SK-N-SH (cell line): ENCODE measurements at regions not wholly inside any gene's neighbourhood (a gene's known extent, or its start where the extent isn't known, plus 50 kb on each side); places are given as distances from the start of the nearest gene placed in this dataset.

Experiments used
- EP300 ChIP-seq, 2 experiments: IDR thresholded peaks; 2 replicates each; pipeline versions ENCODE4 v1.4.0 to v1.6.1; 2012; ENCODE audit warnings: borderline replicate concordance in 1 of 2, low read depth in 1 of 2, low read length in 1 of 2
- FOXM1 ChIP-seq: IDR thresholded peaks from 2 replicates; pipeline ENCODE4 v1.4.0; 2012; ENCODE audit warnings: low read depth, mild to moderate bottlenecking
- JUND ChIP-seq: IDR thresholded peaks from 2 replicates; pipeline ENCODE4 v1.4.0; 2012
- MEF2A ChIP-seq: IDR thresholded peaks from 2 replicates; pipeline ENCODE4 v1.4.0; 2012; ENCODE audit warnings: low read depth, borderline replicate concordance
- PBX3 ChIP-seq: IDR thresholded peaks from 2 replicates; pipeline ENCODE4; 2012
- POLR2AphosphoS5 ChIP-seq: IDR thresholded peaks from 2 replicates; pipeline ENCODE4 v1.6.1; 2012; ENCODE audit warnings: low read depth, low read length
- TAF1 ChIP-seq: IDR thresholded peaks from 2 replicates; pipeline ENCODE4 v1.6.1; 2012; ENCODE audit warnings: low read depth, mild to moderate bottlenecking, low read length, moderate library complexity, borderline replicate concordance
- YY1 ChIP-seq: IDR thresholded peaks from 2 replicates; pipeline ENCODE4 v1.4.0; 2012; ENCODE audit warnings: low read depth, mild to moderate bottlenecking
- ZBTB33 ChIP-seq: IDR thresholded peaks from 2 replicates; pipeline ENCODE4 v1.4.0; 2012; ENCODE audit warnings: low read depth, borderline replicate concordance
- TF ChIP-seq, protein P1 (sequence below): fragments of 200-600 bp; sonication (generic); IDR thresholded peaks from 2 replicates; pipeline ENCODE4 v1.6.1; 2017; ENCODE audit warnings: antibody characterized with exemption, mild to moderate bottlenecking, moderate library complexity
- TF ChIP-seq, protein P2 (sequence below): IDR thresholded peaks from 2 replicates; pipeline ENCODE4 v1.4.0; 2012; ENCODE audit warnings: low read depth

DNA sequence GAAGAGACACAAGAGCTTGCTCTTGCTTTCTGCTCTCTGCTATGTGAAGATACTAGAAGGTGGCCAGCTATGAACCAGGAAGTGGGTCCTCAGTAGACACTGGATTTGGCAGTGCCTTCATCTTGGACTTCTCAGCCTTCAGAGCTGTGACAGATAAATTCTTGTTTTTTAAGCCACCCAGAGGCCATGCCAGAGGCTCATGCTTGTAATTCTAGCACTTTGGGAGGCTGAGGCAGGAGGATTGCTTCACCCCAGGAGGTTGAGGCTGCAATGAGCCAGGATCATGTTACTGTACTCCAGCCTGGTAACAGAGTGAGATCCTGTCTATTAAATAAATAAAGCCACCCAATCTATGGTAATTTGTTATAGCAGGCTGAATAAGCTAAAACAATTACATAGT lies 185.5 kb upstream of the SALL4 start:
- TF ChIP-seq, protein P1, sequence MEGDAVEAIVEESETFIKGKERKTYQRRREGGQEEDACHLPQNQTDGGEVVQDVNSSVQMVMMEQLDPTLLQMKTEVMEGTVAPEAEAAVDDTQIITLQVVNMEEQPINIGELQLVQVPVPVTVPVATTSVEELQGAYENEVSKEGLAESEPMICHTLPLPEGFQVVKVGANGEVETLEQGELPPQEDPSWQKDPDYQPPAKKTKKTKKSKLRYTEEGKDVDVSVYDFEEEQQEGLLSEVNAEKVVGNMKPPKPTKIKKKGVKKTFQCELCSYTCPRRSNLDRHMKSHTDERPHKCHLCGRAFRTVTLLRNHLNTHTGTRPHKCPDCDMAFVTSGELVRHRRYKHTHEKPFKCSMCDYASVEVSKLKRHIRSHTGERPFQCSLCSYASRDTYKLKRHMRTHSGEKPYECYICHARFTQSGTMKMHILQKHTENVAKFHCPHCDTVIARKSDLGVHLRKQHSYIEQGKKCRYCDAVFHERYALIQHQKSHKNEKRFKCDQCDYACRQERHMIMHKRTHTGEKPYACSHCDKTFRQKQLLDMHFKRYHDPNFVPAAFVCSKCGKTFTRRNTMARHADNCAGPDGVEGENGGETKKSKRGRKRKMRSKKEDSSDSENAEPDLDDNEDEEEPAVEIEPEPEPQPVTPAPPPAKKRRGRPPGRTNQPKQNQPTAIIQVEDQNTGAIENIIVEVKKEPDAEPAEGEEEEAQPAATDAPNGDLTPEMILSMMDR: no peak
- TF ChIP-seq TAF1: no peak
- no peak for TF ChIP-seq FOXM1
- TF ChIP-seq ZBTB33: no peak
- no peak for TF ChIP-seq MEF2A
- no peak for TF ChIP-seq YY1
- no peak for TF ChIP-seq EP300 (IDR thresholded peaks at IDR 0.05; ENCODE audit: borderline replicate concordance in 1 of 2, low read depth in 1 of 2, low read length in 1 of 2)
- TF ChIP-seq POLR2AphosphoS5: no peak
- no peak for TF ChIP-seq JUND
- TF ChIP-seq PBX3: no peak
- TF ChIP-seq, protein P2, sequence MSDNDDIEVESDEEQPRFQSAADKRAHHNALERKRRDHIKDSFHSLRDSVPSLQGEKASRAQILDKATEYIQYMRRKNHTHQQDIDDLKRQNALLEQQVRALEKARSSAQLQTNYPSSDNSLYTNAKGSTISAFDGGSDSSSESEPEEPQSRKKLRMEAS: no peak
